Brain microvascular endothelial cell (primary cell): ENCODE measurements at regions not wholly inside any gene's neighbourhood (a gene's known extent, or its start where the extent isn't known, plus 50 kb on each side); places are given as distances from the start of the nearest gene placed in this dataset.
"Not testable (repeated sequence)": the region's sequence is repeated elsewhere in the genome, so short reads cannot be mapped to it uniquely, and the experiment has no call there.

Experiments
- DNase-seq: peaks from one replicate; pipeline ENCODE4 v3.0.0-alpha.2; 2020
- H3K27ac ChIP-seq: fragments of 250-450 bp; sonication (Bioruptor Pico); 2 replicates; pipeline ENCODE4 v1.5.1; 2020; ENCODE audit warnings: mild to moderate bottlenecking, moderate library complexity
- H3K27me3 ChIP-seq: fragments of 250-450 bp; sonication (Bioruptor Pico); replicated peaks from 2 replicates; pipeline ENCODE4 v1.5.1; 2020; ENCODE audit warnings: mild to moderate bottlenecking
- H3K36me3 ChIP-seq: fragments of 250-450 bp; sonication (Bioruptor Pico); replicated peaks from 2 replicates; pipeline ENCODE4 v1.5.1; 2020; ENCODE audit warnings: mild to moderate bottlenecking
- H3K4me3 ChIP-seq: 2 replicates; pipeline ENCODE4 v1.5.1; 2011; ENCODE audit warnings: low read depth, mild to moderate bottlenecking, control low read depth, low read length, moderate library complexity
- in situ Hi-C: cut with HindIII; loops from 2 replicates; pipeline ENCODE4 v1.10.0; 2017; ENCODE audit warnings: low sequenced_read_pairs, low pct_ligation_motif_present
- TF ChIP-seq, protein P1 (sequence below): IDR thresholded peaks from 2 replicates; pipeline ENCODE4 v1.5.1; 2011; ENCODE audit warnings: low read depth, mild to moderate bottlenecking, moderate library complexity, low read length, control low read depth, inconsistent platforms; ENCODE audit errors: missing control alignments

DNA sequence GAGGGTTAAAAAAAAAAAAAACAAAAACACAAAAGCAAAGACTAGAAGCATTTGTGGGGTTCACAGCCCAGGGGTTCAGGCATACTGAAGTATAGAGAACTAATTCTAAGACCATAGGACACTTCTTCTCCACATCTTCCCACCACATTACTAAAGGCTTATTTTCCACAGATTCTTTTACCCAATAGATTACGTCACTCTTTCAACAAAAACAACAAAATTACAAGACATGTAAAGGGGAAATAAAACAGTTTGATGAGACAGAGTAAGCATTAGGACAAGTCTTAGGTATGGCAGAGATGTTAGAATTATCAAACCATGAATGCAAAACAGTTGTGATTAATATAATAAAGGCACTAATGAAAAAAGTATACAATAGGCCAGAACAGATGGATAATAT lies 2013.7 kb downstream of the MRPL39 start:
- DNase-seq, result no peak
- no peak overlapping the region for H3K4me3 ChIP-seq
- in situ Hi-C loops, result no loop called here
- H3K36me3 ChIP-seq, result no peaks in the 10 kb centered on the region
- TF ChIP-seq, protein P1, sequence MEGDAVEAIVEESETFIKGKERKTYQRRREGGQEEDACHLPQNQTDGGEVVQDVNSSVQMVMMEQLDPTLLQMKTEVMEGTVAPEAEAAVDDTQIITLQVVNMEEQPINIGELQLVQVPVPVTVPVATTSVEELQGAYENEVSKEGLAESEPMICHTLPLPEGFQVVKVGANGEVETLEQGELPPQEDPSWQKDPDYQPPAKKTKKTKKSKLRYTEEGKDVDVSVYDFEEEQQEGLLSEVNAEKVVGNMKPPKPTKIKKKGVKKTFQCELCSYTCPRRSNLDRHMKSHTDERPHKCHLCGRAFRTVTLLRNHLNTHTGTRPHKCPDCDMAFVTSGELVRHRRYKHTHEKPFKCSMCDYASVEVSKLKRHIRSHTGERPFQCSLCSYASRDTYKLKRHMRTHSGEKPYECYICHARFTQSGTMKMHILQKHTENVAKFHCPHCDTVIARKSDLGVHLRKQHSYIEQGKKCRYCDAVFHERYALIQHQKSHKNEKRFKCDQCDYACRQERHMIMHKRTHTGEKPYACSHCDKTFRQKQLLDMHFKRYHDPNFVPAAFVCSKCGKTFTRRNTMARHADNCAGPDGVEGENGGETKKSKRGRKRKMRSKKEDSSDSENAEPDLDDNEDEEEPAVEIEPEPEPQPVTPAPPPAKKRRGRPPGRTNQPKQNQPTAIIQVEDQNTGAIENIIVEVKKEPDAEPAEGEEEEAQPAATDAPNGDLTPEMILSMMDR, result no peak
- no peaks in the 10 kb centered on the region for H3K27me3 ChIP-seq
- H3K27ac ChIP-seq, result no peak overlapping the region

- H3K27ac ChIP-seq, result no peak overlapping the region
- no peak overlapping the region for H3K4me3 ChIP-seq
- DNase-seq, result no peak
- H3K27me3 ChIP-seq, result no peaks in the 10 kb centered on the region
- in situ Hi-C loops, result no loop called here
- H3K36me3 ChIP-seq, result no peaks in the 10 kb centered on the region
- TF ChIP-seq, protein P1, result no peak
These were observed 2021.9 kb downstream of the MRPL39 start for GRCh38 chr21:23585419-23585818.

- H3K36me3 ChIP-seq, result no peaks in the 10 kb centered on the region
- H3K27me3 ChIP-seq, result no peaks in the 10 kb centered on the region
- in situ Hi-C loops, result no loop called here
- no peak overlapping the region for H3K4me3 ChIP-seq
- TF ChIP-seq, protein P1, result no peak
- H3K27ac ChIP-seq, result no peak overlapping the region
- no peak for DNase-seq
These were observed 2027.7 kb downstream of the MRPL39 start for GRCh38 chr21:23579573-23579972.

DNA sequence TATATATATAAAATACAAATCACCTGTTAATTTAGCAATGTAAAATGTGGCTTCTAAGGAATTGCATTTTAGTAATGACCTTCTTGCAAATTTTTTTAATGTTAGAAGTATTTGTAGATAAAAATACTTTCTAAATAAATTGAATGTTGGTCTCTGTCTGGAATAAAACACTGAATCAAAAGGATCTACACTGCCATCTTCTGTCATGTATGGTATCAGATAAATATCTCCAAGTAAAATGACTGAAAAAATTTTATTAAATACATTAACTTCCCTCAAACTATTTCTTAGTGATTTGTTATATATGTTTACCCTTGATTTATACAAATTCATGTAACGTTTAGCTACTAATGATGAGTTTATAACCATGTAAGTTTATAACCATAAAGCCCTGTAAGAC lies 2029.3 kb downstream of the MRPL39 start:
- no peaks in the 10 kb centered on the region for H3K36me3 ChIP-seq
- in situ Hi-C loops, result no loop called here
- TF ChIP-seq, protein P1, result no peak
- H3K4me3 ChIP-seq, result no peak overlapping the region
- H3K27ac ChIP-seq, result no peak overlapping the region
- no peak for DNase-seq
- H3K27me3 ChIP-seq, result no peaks in the 10 kb centered on the region

DNA sequence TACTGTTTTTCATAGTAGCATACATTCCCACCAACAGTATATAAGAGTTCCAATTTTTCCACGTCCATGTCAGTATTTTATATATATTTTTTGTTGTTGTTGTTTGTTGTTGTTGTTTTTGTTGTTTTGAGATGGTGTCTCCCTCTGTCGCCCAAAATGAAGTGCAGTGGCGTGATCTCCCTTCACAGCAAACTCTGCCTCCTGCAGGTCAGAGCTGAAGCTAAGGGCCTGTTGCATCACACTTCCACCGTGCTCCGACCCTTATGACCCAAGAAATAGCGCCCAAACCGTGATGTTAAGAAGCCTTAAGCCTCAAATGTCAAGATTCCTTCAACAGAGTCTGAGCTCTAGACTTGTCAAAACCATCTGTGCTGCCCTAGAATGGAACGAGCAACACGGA lies 2032.3 kb downstream of the MRPL39 start:
- Histone ChIP-seq H3K4me3 (no peak overlapping the region), H3K27ac (no peak overlapping the region), H3K27me3 (no peaks in the 10 kb centered on the region), H3K36me3 (no peaks in the 10 kb centered on the region)
- no peak for DNase-seq
- in situ Hi-C loops, result no loop called here
- TF ChIP-seq, protein P1, result no peak

- H3K36me3 ChIP-seq, in situ Hi-C loops, DNase-seq, H3K27me3 ChIP-seq, H3K4me3 ChIP-seq, H3K27ac ChIP-seq: not testable (repeated sequence)
These were observed 2058.4 kb downstream of the MRPL39 start for GRCh38 chr21:23548924-23549323.
